ENCODE measurements at regions not wholly inside any gene's neighbourhood (a gene's known extent, or its start where the extent isn't known, plus 50 kb on each side); places are given as distances from the start of the nearest gene placed in this dataset.
A peak's percentile ranks its signal among the peaks of the same experiment; 100 is the strongest.

DNA sequence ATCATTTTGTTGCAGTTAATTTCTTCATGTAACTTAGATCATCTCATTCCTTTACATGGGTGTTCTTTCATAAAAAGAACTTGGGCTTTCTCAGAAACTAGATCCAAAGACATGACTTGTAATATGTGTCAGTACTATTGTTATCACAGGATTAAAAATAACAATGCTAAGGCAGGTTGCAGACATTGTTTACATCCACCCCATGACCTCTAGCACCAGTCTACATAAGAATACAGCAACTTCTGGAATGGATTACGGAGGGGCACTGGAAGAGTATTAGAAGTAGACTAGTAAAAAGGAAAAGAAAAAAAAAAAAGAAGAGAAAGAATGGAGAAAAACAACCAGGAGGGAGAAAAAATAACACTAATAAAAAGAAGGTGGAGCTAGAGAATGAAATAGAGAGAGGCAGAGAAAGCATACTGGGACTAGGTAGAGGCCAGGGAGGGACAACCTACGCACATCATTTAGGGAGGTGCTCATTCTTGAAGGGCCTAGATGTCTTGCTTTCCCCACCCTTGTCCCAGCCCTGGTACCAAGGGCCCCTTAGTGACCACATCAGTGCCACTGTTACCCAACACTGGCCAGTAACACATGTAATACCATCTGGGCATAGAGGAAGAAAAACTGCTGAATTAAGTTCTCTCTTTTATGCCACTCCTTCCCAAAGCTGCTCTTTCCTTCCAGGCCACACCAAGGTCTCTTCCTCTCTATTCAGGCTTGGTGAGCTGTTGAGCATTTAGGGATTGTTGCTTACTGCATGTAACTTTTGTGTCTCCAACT is 70.6 kb upstream of the KLF7 start:
- DNase-seq, result no peak

DNA sequence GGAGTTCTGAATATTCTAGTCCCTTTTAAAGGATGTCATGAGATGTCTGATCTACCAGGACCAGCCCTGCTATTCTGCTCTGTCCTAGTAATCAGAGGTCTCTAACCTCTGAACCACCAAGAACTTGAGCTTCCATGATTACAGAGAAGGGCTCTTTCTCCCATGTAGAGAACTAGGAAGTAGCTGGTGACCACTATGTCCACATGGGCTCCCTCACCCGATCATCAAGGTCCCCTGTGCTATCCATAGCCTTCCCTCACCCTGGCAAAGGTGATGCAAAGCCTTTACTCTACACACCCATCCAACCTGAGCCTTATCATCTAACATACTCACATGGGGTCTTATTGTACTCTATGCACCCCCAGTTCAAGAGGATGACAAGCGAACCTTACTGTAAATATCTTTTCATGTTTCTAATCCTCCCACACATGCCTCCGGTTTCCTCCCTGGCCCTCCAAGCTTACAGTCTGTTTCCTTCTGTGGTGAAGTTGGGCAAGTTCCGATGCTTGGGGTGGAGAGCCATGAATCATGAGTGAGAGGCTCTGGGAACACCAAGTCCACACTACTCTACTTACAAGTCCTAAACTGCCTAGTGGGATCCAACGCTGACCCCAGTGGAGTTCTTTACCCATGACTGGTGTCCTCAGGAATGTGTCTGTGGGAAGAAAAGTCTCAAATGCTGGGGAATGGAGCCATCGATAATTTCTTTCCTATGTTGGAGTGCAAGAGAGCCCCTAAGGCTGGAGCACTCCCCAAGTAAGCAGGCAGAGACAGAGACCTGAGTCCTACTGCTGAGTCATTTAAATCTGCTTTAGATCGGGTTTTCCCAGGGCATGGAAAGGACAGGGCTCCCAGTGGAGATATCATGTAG is 73.3 kb upstream of the KLF7 start:
- no peak for DNase-seq

DNA sequence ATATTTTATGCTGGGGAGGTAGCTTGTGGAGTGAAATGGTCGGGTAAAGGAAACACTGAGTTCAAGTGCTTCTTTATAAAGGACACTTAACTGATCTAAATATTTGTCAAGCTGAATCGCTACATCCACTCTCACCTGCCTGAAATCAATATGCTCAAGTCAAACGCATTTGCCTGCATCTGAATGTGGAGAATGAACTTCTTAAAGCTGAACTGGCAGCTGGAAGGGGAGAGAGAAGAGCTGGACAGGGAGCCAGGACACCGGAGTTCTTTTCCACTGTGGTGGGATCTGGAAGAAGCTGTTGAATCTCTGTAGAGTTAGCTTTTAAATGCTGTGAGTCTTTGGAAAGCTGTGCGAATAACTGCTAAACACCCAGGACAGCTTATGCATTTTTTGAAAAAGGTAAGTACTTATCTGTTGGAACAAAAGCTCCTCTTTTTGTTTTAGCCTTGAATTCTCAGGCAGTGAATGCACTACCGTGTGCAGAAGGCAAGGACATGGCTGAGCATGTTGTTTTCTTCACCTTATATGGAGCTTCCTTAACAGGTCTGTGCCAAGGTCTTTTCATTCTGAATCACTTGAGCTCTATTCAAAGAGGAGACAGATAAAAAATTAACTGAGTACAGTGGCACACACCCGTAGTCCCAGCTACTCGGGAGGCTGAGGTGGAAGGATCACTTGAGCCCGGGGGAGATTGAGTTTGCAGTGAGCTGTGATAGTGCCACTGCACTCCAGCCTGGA is 74.2 kb upstream of the KLF7 start:
- no peak for DNase-seq

DNA sequence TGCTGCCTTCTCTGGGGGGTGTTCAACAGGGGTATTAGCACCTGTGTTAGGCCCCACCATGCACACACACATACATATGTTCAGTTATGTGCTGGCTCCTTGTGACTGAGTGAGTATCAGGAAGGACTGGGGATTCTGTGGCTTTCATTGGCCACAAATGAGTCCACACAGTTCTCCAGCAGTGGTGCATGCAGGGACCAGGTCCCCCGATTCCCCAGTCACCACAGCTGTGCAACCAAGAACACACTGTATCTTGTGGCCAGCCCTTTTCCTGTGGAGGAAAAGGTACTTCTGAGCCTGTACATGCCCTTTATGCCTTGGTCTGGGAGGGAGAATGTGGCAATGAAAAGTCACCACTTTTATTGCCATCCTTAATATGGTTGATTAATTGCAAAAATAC is 74.9 kb upstream of the KLF7 start:
- no peak for DNase-seq

GRCh38 chr2:207241198-207241597 is 75.5 kb upstream of the KLF7 start:
- no peak for DNase-seq

GRCh38 chr2:207243601-207244000 is 77.9 kb upstream of the KLF7 start:
- no peak for DNase-seq

- DNase-seq, result no peak
These were observed 79.5 kb upstream of the KLF7 start for GRCh38 chr2:207244971-207245925.

DNA sequence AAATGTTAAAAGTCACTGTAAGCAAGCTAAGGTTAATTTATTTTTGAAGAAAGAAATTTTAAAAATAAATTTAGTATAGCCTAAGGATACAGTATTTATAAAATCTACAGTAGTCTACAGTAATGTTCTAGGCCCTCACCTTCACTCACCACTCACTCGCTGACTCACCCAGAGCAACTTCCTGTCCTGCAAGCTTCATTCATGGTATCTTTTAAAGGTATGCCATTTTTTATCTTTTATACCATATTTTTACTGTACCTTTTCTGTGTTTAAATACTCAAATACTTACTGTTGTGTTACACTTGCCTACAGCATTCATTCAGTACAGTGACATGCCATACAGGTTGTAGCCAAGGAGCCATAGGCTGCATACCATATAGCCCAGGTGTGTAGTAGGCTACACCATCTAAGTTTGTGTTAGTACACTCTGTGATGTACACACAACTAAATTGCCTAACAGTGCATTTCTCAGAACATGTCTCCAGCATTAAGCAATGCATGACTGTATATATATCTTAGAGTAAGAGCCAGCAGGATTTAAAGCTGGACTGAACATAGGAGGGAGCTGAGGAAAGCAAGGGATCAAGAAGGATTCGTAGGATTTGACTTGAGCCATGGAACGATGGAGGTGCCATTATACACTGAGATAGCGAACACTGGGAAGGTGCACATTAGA is 83.1 kb upstream of the KLF7 start:
- no peak for DNase-seq

DNA sequence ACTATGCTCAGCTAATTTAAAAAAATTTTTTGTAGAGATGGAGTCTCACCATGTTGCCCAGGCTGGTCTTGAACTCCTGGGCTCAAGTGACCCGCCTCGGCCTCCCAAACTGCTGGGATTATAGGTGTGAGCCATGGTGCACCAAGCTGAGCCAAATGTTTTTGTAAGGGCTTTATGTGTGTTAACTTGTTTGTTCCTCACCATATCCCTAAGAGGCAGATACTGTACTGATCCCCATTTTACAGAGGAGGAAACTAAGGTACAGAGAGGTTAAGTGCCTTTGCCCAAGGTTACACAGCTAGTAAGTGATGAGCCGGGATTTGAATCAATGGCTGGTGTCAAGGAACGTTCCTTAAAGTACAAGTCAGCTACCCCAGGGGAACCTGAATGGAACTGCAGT is 85.3 kb upstream of the KLF7 start:
- DNase-seq, result no peak

DNA sequence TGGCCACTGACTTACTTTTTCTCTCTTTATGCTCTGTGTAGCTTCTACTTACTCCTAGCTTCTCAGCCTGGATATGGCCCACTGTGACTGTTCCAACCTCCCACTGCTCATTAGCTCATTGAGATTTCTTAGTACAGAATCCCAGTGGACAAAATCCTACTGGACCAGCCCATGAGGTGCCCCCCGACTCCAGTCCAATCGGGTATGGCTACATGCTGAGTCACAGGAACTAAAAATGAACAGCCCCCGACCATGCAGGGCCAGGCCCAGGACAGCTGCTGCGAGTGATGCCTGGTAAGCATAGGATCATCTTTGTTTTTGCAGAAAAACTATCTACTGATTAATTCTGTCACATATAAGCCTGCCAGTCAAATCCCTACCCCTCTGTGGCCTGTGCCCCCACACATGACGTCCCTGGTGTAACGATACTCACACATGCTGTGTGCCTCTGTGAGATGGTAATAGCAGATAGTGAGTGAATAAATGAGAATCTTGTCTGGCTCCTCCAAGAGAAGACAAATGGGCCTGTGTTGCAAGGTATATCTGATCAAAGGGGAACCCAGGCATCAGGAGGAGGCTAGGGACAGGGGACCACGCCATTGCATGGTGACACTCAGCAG is 85.9 kb upstream of the KLF7 start:
- no peak for DNase-seq

- no peak for DNase-seq
These were observed 86.7 kb upstream of the KLF7 start for GRCh38 chr2:207252416-207252815.

GRCh38 chr2:207252979-207253645 is 87.4 kb upstream of the KLF7 start:
- DNase-seq, result peak; percentile 68

DNA sequence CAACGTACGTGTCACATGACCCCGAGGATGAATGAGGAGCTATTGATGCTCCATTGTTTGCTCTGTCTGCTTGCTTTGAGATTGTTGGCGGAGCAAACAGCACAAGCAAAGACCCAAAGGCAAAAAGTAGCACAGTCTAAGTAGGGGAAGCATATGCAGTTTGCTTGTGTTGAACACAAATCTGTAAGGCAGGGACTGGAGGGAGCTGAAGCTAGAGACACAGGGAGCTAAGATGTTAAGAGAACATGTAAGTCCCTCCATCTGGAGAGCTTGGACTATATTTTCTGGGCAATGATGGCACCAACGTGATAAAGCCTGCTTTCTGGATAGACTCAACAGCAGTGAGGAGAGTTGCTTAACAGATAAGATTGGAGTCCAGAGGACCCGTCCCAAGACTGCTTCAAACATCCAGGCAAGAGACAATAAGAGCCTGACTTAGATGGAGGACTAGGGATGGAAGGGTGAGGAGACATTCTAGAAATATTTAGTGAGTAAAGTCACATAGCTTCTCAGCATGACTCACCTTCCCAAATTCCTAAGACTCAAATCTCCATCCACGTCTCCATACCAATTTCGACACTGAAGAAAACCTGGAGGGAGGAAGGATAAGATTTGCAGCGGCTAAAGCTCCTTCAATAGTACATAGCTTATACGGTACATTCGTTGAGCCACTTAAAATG is 88.1 kb upstream of the KLF7 start:
- DNase-seq, result no peak

GRCh38 chr2:207254591-207255464 is 89.1 kb upstream of the KLF7 start:
- no peak for DNase-seq

- DNase-seq, result no peak
These were observed 90.1 kb upstream of the KLF7 start for GRCh38 chr2:207255565-207256470.

DNA sequence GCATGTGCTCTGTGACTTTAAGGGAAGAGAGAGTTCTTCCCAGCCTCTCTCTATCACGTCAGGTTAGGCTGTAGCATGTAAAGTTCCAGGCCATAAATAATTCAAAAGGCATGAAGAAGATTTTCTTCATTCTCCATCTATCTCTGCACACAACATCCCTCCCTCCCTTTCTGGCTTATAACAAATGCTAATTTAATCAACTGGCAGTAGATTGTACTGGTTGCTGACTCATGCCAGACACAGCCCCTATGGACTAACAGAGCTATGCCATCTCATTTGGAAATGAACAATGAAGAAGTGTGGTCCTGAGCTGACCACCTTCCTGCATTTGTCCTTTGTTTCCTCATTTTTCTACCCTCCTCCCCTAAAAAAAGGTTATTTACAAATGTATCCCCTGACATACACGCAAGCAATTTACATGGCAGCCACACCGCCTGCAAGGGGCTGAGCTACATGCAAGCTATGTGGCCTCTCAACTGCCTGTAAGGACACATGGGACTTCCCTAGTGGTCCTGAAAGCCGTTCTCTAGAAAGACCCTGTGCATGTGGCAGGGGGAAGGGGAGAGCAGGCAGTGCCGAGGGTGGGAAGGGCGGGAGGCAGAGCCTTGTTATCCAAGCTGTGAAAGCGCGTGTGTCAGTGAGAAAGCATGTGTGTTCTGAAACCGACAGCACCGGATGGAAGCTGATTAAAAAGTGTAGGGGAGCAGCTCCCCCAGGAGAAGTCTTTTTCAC is 90.9 kb upstream of the KLF7 start:
- no peak for DNase-seq
